ENCODE measurements at regions not wholly inside any gene's neighbourhood (a gene's known extent, or its start where the extent isn't known, plus 50 kb on each side); places are given as distances from the start of the nearest gene placed in this dataset.

DNA sequence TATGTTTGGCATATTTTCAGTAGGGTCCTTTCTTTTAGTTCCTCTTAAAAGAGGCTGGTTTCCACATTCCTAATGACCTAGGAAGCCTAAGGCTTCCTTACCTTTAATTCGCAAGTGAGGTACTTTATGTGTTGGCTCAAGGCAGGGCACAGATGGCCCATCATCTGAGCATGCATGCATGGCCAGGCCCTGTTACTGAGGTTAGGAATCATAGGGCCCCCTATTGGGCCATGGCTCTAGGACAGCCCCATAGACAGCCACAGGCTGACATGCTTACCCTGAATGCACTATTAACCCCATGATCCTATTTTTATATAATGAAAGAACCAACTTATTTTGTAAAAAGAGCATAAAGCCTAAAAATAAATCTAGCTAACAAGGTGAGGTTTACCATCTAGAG, 271.4 kb downstream of the ELAVL2 start:
- TF ChIP-seq TAF1 (IDR thresholded peaks at IDR 0.05; ENCODE audit: low read depth) (no peak), CTCF (IDR thresholded peaks at IDR 0.05; ENCODE audit: poor library complexity, severe bottlenecking) (no peak), MXI1 (conservative IDR thresholded peaks at IDR 0.05; ENCODE audit: poor library complexity, severe bottlenecking) (no peak), EP300 (conservative IDR thresholded peaks at IDR 0.05; ENCODE audit: poor library complexity, severe bottlenecking) (no peak), EZH2 (IDR thresholded peaks at IDR 0.05; ENCODE audit: borderline replicate concordance, insufficient read depth, low read length, poor library complexity, severe bottlenecking) (no peak), SMC3 (conservative IDR thresholded peaks at IDR 0.05; ENCODE audit: poor library complexity) (no peak), POLR2AphosphoS5 (IDR thresholded peaks at IDR 0.05) (no peak)
- Histone ChIP-seq H3K27me3 (ENCODE audit: insufficient read depth, low read depth, low read length) (no peaks in the 10 kb centered on the region), H2AFZ (ENCODE audit: low read depth, low read length) (no peak overlapping the region), H4K20me1 (ENCODE audit: insufficient read depth) (no peaks in the 10 kb centered on the region), H3K79me2 (replicated peaks; ENCODE audit: insufficient read depth, low read length) (no peaks in the 10 kb centered on the region), H3K36me3 (ENCODE audit: insufficient read depth, low read length) (no peaks in the 10 kb centered on the region), H3F3A (ENCODE audit: insufficient read depth, low read length, poor library complexity, severe bottlenecking) (no peaks in the 10 kb centered on the region), H3K4me2 (ENCODE audit: low read length) (no peak overlapping the region), H3K27ac (ENCODE audit: low read length) (no peak overlapping the region), H3K4me3 (ENCODE audit: low read length) (no peak overlapping the region), H3K9me2 (ENCODE audit: insufficient read depth, low read length) (no peaks in the 10 kb centered on the region), H3K9ac (ENCODE audit: low read length) (no peak overlapping the region), H3K9me3 (ENCODE audit: low read length) (no peaks in the 10 kb centered on the region)

DNA sequence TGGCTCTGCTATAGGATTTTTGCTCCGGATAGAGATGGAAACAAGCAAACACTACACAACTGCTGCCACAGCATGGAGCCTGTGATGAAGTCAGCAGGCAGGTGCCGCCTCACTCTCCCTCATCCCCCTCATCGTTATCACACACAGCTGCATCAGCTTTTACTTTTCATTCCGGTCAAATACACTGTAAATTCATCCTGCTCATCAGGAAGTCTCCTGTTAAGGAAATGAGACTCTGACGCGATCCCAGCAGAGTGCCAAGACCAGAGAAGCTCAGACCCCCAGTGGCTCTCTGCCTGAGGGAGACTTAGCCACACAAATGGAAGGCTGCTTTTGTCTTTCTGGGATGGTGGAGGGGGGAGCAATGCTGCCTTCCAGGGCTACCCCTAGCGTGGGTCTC, 270.2 kb downstream of the ELAVL2 start:
- peak overlapping the region; percentile 39 for H3K27ac ChIP-seq (ENCODE audit: low read length)
- no peaks in the 10 kb centered on the region for H4K20me1 ChIP-seq (ENCODE audit: insufficient read depth)
- no peak overlapping the region for H3K4me2 ChIP-seq (ENCODE audit: low read length)

More for the DNA sequence above, 270.2 kb downstream of the ELAVL2 start:
- Histone ChIP-seq H3K9me2 (ENCODE audit: insufficient read depth, low read length) (no peaks in the 10 kb centered on the region), H2AFZ (ENCODE audit: low read depth, low read length) (no peak overlapping the region), H3F3A (ENCODE audit: insufficient read depth, low read length, poor library complexity, severe bottlenecking) (no peaks in the 10 kb centered on the region), H3K9me3 (ENCODE audit: low read length) (no peaks in the 10 kb centered on the region), H3K9ac (ENCODE audit: low read length) (peak overlapping the region; percentile 9), H3K27me3 (ENCODE audit: insufficient read depth, low read depth, low read length) (no peaks in the 10 kb centered on the region), H3K36me3 (ENCODE audit: insufficient read depth, low read length) (no peaks in the 10 kb centered on the region), H3K79me2 (replicated peaks; ENCODE audit: insufficient read depth, low read length) (no peaks in the 10 kb centered on the region), H3K4me3 (ENCODE audit: low read length) (peak overlapping the region; percentile 9)
- TF ChIP-seq REST (IDR thresholded peaks at IDR 0.05; ENCODE audit: borderline replicate concordance) (no peak), EP300 (conservative IDR thresholded peaks at IDR 0.05; ENCODE audit: poor library complexity, severe bottlenecking) (no peak), RAD21 (conservative IDR thresholded peaks at IDR 0.05) (no peak), TAF1 (IDR thresholded peaks at IDR 0.05; ENCODE audit: low read depth) (no peak), EZH2 (IDR thresholded peaks at IDR 0.05; ENCODE audit: borderline replicate concordance, insufficient read depth, low read length, poor library complexity, severe bottlenecking) (no peak), POLR2AphosphoS5 (IDR thresholded peaks at IDR 0.05) (peak; percentile 36), CTCF (IDR thresholded peaks at IDR 0.05; ENCODE audit: poor library complexity, severe bottlenecking) (peak; percentile 6), SMC3 (conservative IDR thresholded peaks at IDR 0.05; ENCODE audit: poor library complexity) (no peak), MXI1 (conservative IDR thresholded peaks at IDR 0.05; ENCODE audit: poor library complexity, severe bottlenecking) (no peak)
